Psoas muscle (tissue), 7 donors: ENCODE measurements at regions not wholly inside any gene's neighbourhood (a gene's known extent, or its start where the extent isn't known, plus 50 kb on each side); places are given as distances from the start of the nearest gene placed in this dataset.
"Not testable (repeated sequence)": the region's sequence is repeated elsewhere in the genome, so short reads cannot be mapped to it uniquely, and the experiment has no call there.

ENCODE experiments used
- ATAC-seq, 4 donors: fragments of 200-7000 bp; cut with Tn5 transposase; one replicate each; pipeline ENCODE4 v1.9.1; 2020; ENCODE audit warnings: moderate library complexity in 3 of 4, mild to moderate bottlenecking in 2 of 4
- DNase-seq, 2 donors: peaks; one replicate each; pipeline ENCODE4 v3.0.0-alpha.2; 2020
- H3K27ac ChIP-seq: fragments of 200-600 bp; one replicate; pipeline ENCODE4 v1.8.0; 2022
- H3K27me3 ChIP-seq, 3 donors: fragments of 200-600 bp in 1 of 3; one replicate each; pipeline versions ENCODE4 v1.6.1 to v1.8.0; 2013 to 2022; ENCODE audit warnings: low read length in 2 of 3, mild to moderate bottlenecking in 2 of 3, moderate library complexity in 1 of 3; ENCODE audit not compliant: insufficient read depth in 3 of 3
- H3K36me3 ChIP-seq, 2 donors: fragments of 200-600 bp in 1 of 2; one replicate each; pipeline versions ENCODE4 v1.6.1 to v1.8.0; 2013 to 2022; ENCODE audit warnings: low read depth in 1 of 2, mild to moderate bottlenecking in 1 of 2, moderate library complexity in 1 of 2; ENCODE audit not compliant: insufficient read depth in 1 of 2
- H3K4me1 ChIP-seq: fragments of 200-600 bp; one replicate; pipeline ENCODE4 v1.8.0; 2022
- H3K4me3 ChIP-seq: fragments of 200-600 bp; one replicate; pipeline ENCODE4 v1.8.0; 2022; ENCODE audit warnings: mild to moderate bottlenecking
- H3K9me3 ChIP-seq: fragments of 200-600 bp; one replicate; pipeline ENCODE4 v1.8.0; 2022
- CTCF ChIP-seq: fragments of 200-600 bp; IDR thresholded peaks from one replicate; pipeline ENCODE4 v1.8.0; 2022; ENCODE audit warnings: antibody characterized with exemption
- WGBS, 3 donors: extraction: QIAGEN DNeasy Blood & Tissue Kit; methylation state at CpG; one replicate each; pipeline versions ENCODE4 v1.1.6 to v1.1.7; 2013; 5-methylcytosine and 5-hydroxymethylcytosine counted together
- intact Hi-C, 2 donors: fragments of 100-400 bp; cut with DNase I; formaldehyde crosslinking; loops; one replicate each; pipeline versions ENCODE4 v1.11.0 to v1.14.2; 2022
- donor health status: healthy with polysubstance abuse.
- donor health status: DM: no; HTN: no; CAD: no; lungs with moderate emphysema.
- donor health status: Bipolar disorder and iron deficiency.
- donor health status: healthy.
- donor health status: DM: yes; HTN: yes; CAD: no.
- donor health status: DM: no; HTN: no; CAD: no.
- donor health status: DM: yes; HTN: yes; CAD: no.

- intact Hi-C loops, result no loop called here
- no peak for TF ChIP-seq CTCF
- Histone ChIP-seq H3K4me1 (peaks cover 36% of the 10 kb centered on the region), H3K36me3 (no peaks in the 10 kb centered on the region), H3K27ac (peak overlapping the region; percentile 73), H3K4me3 (peak overlapping the region; percentile 22), H3K9me3 (no peaks in the 10 kb centered on the region), H3K27me3 (no peaks in the 10 kb centered on the region)
- DNase-seq (peak in 1 of 2 donors; percentile 47), ATAC-seq (peak; percentile 71 to 82 (median 78))
- WGBS, 3 donors, result 63 to 77% (median 75%) methylated on average over 8 of the region's 8 CpGs
These were observed 116.6 kb upstream of the TNRC6C start for GRCh38 chr17:77841742-77842527.

GRCh38 chr17:77842528-77843147 lies 115.9 kb upstream of the TNRC6C start:
- DNase-seq (no peak), ATAC-seq (no peak)
- H3K9me3 ChIP-seq, result no peaks in the 10 kb centered on the region
- WGBS, 3 donors, result 71 to 76% (median 76%) methylated on average over 10 of the region's 10 CpGs
- H3K4me3 ChIP-seq, result no peak overlapping the region
- H3K27me3 ChIP-seq, result no peaks in the 10 kb centered on the region
- peaks cover 36% of the 10 kb centered on the region for H3K4me1 ChIP-seq
- no peaks in the 10 kb centered on the region for H3K36me3 ChIP-seq
- no peak for TF ChIP-seq CTCF
- intact Hi-C loops, result no loop called here
- H3K27ac ChIP-seq, result peak overlapping the region; percentile 73

DNA sequence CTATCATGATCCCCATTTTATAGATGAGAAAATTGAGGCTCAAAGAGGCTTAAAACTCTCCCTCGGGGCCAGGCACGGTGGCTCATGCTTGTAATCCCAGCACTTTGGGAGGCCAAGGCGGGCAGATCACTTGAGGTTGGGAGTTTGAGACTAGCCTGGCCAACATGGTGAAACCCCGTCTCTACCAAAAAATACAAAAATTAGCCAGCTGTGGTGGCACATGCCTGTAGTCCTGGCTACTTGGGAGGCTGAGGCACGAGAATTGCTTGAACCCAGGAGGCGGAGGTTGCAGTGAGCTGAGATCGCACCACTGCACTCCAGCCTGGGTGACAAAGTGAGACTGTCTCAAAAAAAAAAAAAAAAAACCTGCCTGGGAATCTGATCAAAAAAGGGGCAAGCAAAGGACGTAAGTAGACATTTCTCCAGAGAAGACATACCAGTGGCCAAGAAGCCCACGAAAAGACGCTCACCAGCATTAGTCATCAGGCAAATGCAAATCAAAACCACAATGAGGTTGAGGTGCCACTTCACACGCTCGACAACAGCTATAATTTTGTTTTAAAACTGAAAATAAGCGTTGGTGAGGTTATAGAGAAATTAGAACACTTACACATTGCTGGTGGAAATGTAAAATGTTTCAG lies 115.1 kb upstream of the TNRC6C start:
- H3K27ac ChIP-seq, intact Hi-C loops, H3K27me3 ChIP-seq, H3K4me3 ChIP-seq, H3K9me3 ChIP-seq, ATAC-seq, H3K36me3 ChIP-seq: not testable (repeated sequence)
- WGBS, 3 donors, result 86 to 92% (median 89%) methylated on average over 13 of the region's 13 CpGs
- DNase-seq, result peak in 1 of 2 donors; percentile 24
- peaks cover 36% of the 10 kb centered on the region for H3K4me1 ChIP-seq

DNA sequence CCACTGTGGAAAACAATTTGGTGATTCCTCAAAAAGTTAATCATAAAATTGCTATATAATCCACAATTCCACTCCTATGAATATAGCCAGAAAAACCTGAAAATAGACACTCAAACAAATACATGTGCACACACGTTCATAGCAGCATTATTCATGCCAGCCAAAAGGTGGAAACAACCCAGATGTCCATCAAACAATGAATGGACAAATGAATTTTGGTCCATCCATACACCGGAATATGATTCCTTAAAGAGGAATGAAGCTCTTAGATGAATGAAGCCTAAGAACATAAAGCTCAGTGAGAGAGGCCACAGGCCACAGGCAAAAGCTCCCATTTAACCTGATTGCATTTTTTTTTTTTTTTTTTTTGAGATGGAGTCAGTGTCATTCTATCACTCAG lies 114.6 kb upstream of the TNRC6C start:
- no peak for ATAC-seq
- WGBS, 3 donors, result 81 to 86% (median 83%) methylated on average over 2 of the region's 2 CpGs
- Histone ChIP-seq H3K4me3 (no peak overlapping the region), H3K9me3 (no peaks in the 10 kb centered on the region), H3K4me1 (peaks cover 36% of the 10 kb centered on the region), H3K27ac (no peak overlapping the region), H3K27me3 (no peaks in the 10 kb centered on the region), H3K36me3 (no peaks in the 10 kb centered on the region)
- no peak for TF ChIP-seq CTCF
- no peak for DNase-seq
- intact Hi-C loops, result no loop called here

DNA sequence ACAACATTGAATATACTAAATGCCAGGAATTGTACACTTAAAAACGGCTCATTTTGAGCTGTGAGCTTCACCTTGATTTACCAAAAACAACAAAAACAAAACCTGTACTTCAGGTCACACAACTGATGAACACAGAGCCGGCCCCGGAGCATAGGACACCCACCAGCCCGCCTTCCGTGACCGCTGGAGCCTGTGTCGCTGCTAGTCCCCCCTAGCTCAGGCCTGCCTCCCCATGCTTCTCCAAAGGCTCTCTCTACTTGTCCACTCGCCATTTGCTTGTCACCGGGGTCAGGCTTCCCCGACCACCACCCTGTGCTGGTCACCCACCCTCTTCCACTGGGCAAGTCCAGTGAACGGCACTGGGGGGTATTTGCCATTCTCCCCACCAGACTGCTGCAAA lies 113.8 kb upstream of the TNRC6C start:
- DNase-seq, result peak in 1 of 2 donors; percentile 23
- no peak for TF ChIP-seq CTCF
- Histone ChIP-seq H3K4me1 (peaks cover 31% of the 10 kb centered on the region), H3K27me3 (no peaks in the 10 kb centered on the region), H3K36me3 (no peaks in the 10 kb centered on the region), H3K4me3 (no peak overlapping the region), H3K27ac (no peak overlapping the region), H3K9me3 (no peaks in the 10 kb centered on the region)
- 89 to 93% (median 93%) methylated on average over 11 of the region's 11 CpGs for WGBS, 3 donors
- intact Hi-C loops, result no loop called here
- no peak for ATAC-seq
